Colonic mucosa (tissue), 4 donors: ENCODE measurements at regions not wholly inside any gene's neighbourhood (a gene's known extent, or its start where the extent isn't known, plus 50 kb on each side); places are given as distances from the start of the nearest gene placed in this dataset.

Experiments used
- DNase-seq: peaks from one replicate; pipeline ENCODE4 v3.0.0-alpha.2; 2020
- H3K27ac ChIP-seq: fragments of 200-600 bp; one replicate; pipeline ENCODE4 v1.8.0; 2021
- H3K27me3 ChIP-seq: fragments of 200-600 bp; one replicate; pipeline ENCODE4 v1.8.0; 2021
- H3K36me3 ChIP-seq: fragments of 200-600 bp; one replicate; pipeline ENCODE4 v1.8.0; 2021
- H3K4me1 ChIP-seq: fragments of 200-600 bp; one replicate; pipeline ENCODE4 v1.8.0; 2021; ENCODE audit warnings: mild to moderate bottlenecking
- H3K4me3 ChIP-seq: fragments of 200-600 bp; one replicate; pipeline ENCODE4 v1.8.0; 2021
- H3K9ac ChIP-seq, 2 donors: one replicate each; pipeline ENCODE4 v1.7.0; 2013; ENCODE audit warnings: control low read depth in 2 of 2, low read depth in 2 of 2, low read length in 2 of 2
- H3K9me3 ChIP-seq: fragments of 200-600 bp; one replicate; pipeline ENCODE4 v1.8.0; 2021
- intact Hi-C: fragments of 100-400 bp; cut with DNase I; formaldehyde crosslinking; loops from one replicate; pipeline ENCODE4 v1.14.1; 2022
- TF ChIP-seq, protein P1 (sequence below): fragments of 200-600 bp; IDR thresholded peaks from one replicate; pipeline ENCODE4 v1.8.0; 2022; ENCODE audit warnings: antibody characterized with exemption, mild to moderate bottlenecking
- donor health status: healthy.
- donor health status: DM: no; HTN: no; CAD: no.
- donor health status: DM: no; HTN: no; CAD: no.

DNA sequence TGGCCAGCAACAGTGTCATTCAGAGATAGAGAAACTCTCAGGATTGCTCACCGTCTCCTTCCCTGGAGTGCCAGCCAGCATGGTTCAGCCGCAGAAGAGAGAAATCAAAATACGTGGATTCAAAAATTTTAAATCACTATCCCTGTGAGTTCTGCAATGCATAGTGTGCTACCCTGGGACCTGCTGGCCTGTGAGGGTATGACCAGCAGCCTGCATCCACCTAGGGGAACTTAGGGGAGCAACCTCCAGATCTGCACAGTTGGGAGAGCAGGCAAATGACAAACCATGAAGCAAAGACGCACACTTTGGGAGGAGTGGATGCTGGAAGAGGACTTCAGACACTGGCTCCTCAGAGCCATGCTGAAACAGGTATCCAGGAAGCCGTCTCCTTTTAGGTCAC is 639.3 kb downstream of the TNS3 start:
- Histone ChIP-seq H3K4me3 (no peak overlapping the region), H3K36me3 (no peaks in the 10 kb centered on the region), H3K27me3 (no peaks in the 10 kb centered on the region), H3K4me1 (no peaks in the 10 kb centered on the region), H3K9me3 (no peaks in the 10 kb centered on the region), H3K9ac (no peak overlapping the region), H3K27ac (no peak overlapping the region)
- intact Hi-C loops, result no loop called here
- no peak for DNase-seq
- TF ChIP-seq, protein P1, sequence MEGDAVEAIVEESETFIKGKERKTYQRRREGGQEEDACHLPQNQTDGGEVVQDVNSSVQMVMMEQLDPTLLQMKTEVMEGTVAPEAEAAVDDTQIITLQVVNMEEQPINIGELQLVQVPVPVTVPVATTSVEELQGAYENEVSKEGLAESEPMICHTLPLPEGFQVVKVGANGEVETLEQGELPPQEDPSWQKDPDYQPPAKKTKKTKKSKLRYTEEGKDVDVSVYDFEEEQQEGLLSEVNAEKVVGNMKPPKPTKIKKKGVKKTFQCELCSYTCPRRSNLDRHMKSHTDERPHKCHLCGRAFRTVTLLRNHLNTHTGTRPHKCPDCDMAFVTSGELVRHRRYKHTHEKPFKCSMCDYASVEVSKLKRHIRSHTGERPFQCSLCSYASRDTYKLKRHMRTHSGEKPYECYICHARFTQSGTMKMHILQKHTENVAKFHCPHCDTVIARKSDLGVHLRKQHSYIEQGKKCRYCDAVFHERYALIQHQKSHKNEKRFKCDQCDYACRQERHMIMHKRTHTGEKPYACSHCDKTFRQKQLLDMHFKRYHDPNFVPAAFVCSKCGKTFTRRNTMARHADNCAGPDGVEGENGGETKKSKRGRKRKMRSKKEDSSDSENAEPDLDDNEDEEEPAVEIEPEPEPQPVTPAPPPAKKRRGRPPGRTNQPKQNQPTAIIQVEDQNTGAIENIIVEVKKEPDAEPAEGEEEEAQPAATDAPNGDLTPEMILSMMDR, result no peak

DNA sequence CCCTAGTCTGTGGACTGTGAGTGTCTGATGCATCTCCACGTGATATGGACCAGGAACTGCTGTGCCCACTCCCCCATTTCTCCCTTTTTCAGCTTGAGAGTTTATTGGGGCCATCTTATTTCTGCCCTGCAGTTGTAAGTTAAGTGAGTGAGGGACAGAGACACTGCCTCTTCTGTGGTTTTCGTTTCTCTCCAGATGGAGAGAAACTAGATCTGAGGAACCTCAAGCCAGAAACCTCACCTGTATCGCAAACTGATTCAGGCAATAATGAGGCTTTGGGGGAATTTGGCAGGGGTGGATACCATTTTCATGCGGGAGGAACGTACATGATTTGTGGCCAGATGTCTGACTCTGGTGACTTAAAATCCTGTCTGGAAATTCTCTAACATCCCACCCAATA is 641.7 kb downstream of the TNS3 start:
- Histone ChIP-seq H3K4me3 (no peak overlapping the region), H3K9ac (no peak overlapping the region), H3K4me1 (no peaks in the 10 kb centered on the region), H3K27ac (no peak overlapping the region), H3K27me3 (no peaks in the 10 kb centered on the region), H3K36me3 (no peaks in the 10 kb centered on the region), H3K9me3 (no peaks in the 10 kb centered on the region)
- no peak for DNase-seq
- TF ChIP-seq, protein P1, result no peak
- intact Hi-C loops, result no loop called here

DNA sequence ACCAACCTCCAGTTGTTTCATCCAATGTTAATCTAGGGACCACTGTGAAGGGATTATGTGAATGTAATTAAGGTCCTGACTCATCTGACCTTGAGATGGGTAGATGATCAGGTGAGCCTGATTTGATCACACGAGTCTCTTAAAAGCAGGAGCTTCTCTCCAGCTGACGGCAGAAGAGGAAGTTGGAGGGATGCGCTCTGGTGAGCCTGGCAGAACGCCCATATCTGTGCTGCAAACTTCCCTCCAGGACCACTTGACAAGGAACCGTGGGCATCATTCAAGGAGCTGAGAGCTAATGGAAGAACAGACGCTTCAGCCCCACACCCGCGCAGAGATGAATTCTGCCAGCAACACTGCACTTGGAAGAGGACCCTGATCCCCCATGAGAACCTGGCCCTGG is 642.4 kb downstream of the TNS3 start:
- H3K9ac ChIP-seq, result no peak overlapping the region
- H3K36me3 ChIP-seq, result no peaks in the 10 kb centered on the region
- no peaks in the 10 kb centered on the region for H3K27me3 ChIP-seq
- DNase-seq, result no peak
- TF ChIP-seq, protein P1, result no peak
- no peaks in the 10 kb centered on the region for H3K9me3 ChIP-seq
- intact Hi-C loops, result no loop called here
- H3K27ac ChIP-seq, result no peak overlapping the region
- no peaks in the 10 kb centered on the region for H3K4me1 ChIP-seq
- no peak overlapping the region for H3K4me3 ChIP-seq

DNA sequence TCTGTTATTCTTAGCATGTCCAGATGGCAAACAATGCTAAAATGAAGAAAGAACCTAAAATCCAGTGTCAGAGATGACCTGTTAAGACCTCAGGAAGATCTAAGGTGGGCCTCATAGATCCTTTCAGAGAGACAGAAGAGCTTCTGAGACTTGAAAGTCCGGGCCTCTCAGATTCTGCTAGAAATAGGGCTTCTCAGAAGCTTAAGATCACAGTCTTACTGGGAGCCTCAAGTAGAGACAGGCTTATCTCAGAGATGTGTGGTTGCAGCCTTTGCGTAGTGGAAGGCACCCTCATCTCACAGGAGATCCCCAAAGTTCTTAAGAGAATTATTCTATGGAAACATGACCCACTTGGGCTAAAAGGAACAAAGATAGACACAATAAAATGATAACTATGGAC is 642.8 kb downstream of the TNS3 start:
- Histone ChIP-seq H3K9ac (no peak overlapping the region), H3K27me3 (no peaks in the 10 kb centered on the region), H3K36me3 (no peaks in the 10 kb centered on the region), H3K4me1 (no peaks in the 10 kb centered on the region), H3K27ac (no peak overlapping the region), H3K9me3 (no peaks in the 10 kb centered on the region), H3K4me3 (no peak overlapping the region)
- TF ChIP-seq, protein P1, result no peak
- DNase-seq, result no peak
- intact Hi-C loops, result no loop called here

DNA sequence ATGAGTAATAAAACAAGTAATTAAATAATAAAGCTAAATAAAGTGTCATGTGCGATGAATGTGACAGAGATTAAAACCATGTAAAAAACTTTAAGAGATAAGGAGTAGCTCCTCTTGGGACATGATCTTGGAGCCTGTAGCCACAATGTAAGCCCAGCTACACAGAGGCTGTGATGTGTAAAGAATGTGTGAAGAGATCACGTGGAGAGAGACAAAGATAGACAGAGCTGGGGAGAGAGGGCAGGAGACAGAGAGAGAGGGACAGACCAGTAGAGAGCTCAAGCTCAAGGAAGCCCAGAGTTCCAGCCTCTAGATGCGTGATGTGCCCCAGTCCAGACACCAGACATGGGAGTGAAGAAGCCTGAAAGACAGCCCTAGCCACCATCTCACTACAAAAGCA is 644.1 kb downstream of the TNS3 start:
- Histone ChIP-seq H3K4me3 (no peak overlapping the region), H3K9me3 (no peaks in the 10 kb centered on the region), H3K9ac (no peak overlapping the region), H3K36me3 (no peaks in the 10 kb centered on the region), H3K27me3 (no peaks in the 10 kb centered on the region), H3K4me1 (no peaks in the 10 kb centered on the region), H3K27ac (no peak overlapping the region)
- TF ChIP-seq, protein P1, result no peak
- intact Hi-C loops, result no loop called here
- DNase-seq, result no peak
